Parathyroid adenoma (tissue), 2 donors: ENCODE measurements at regions not wholly inside any gene's neighbourhood (a gene's known extent, or its start where the extent isn't known, plus 50 kb on each side); places are given as distances from the start of the nearest gene placed in this dataset.
"Not testable (repeated sequence)": the region's sequence is repeated elsewhere in the genome, so short reads cannot be mapped to it uniquely, and the experiment has no call there.

Source experiments
- H2AFZ ChIP-seq: fragments of 300-600 bp; sonication (generic); one replicate; pipeline ENCODE4 v1.7.0; 2017; ENCODE audit warnings: antibody characterized with exemption, mild to moderate bottlenecking
- H3K27ac ChIP-seq: fragments of 300-600 bp; sonication (generic); one replicate; pipeline ENCODE4 v1.7.0; 2017
- H3K27me3 ChIP-seq: fragments of 300-600 bp; sonication (generic); one replicate; pipeline ENCODE4 v1.7.0; 2017; ENCODE audit warnings: low read length; ENCODE audit not compliant: control insufficient read depth, insufficient read depth
- H3K36me3 ChIP-seq: fragments of 300-600 bp; sonication (generic); one replicate; pipeline ENCODE4 v1.7.0; 2017; ENCODE audit warnings: low read length; ENCODE audit not compliant: control insufficient read depth, insufficient read depth
- H3K4me1 ChIP-seq: fragments of 300-600 bp; sonication (generic); one replicate; pipeline ENCODE4 v1.7.0; 2017; ENCODE audit warnings: control low read depth
- H3K4me2 ChIP-seq: fragments of 300-600 bp; sonication (generic); one replicate; pipeline ENCODE4 v1.7.0; 2017; ENCODE audit warnings: low read length
- H3K4me3 ChIP-seq: fragments of 300-600 bp; sonication (generic); one replicate; pipeline ENCODE4 v1.7.0; 2017; ENCODE audit warnings: low read depth, low read length
- H3K79me2 ChIP-seq: fragments of 300-600 bp; sonication (generic); one replicate; pipeline ENCODE4 v1.7.0; 2017; ENCODE audit warnings: control low read depth
- H3K9ac ChIP-seq: fragments of 300-600 bp; sonication (generic); one replicate; pipeline ENCODE4 v1.7.0; 2017; ENCODE audit warnings: mild to moderate bottlenecking
- H3K9me3 ChIP-seq: fragments of 300-600 bp; sonication (generic); one replicate; pipeline ENCODE4 v1.7.0; 2017; ENCODE audit warnings: low read length; ENCODE audit not compliant: control insufficient read depth
- CTCF ChIP-seq: fragments of 300-600 bp; sonication (generic); IDR thresholded peaks from one replicate; pipeline ENCODE4 v1.7.0; 2017; ENCODE audit warnings: antibody characterized with exemption, mild to moderate bottlenecking
- donor health status: primary hyperparathyroidism.

DNA sequence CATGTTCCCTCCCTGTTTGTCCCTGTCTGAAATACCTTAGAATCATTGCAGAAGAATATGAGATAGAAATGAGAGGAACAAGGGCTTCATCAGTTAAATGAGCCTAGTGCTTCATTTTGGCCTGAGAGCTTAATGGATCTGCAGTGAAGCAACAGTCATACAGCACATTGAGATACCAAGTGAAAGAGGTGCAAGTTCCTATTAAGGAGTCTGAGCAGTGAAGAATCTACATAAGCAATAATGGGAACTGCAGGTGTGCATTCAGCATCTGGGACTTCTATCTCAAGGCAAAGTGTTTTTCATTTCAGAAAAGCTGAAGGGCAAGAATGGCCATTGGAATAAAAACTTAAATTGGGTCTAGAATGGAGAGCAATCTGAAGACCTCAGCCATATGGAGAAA is 323.2 kb upstream of the SLC39A10 start:
- Histone ChIP-seq H3K9ac (no peak overlapping the region), H3K4me3 (no peak overlapping the region), H3K79me2 (no peaks in the 10 kb centered on the region), H2AFZ (no peak overlapping the region), H3K4me1 (no peaks in the 10 kb centered on the region), H3K4me2 (no peak overlapping the region), H3K27me3 (no peaks in the 10 kb centered on the region), H3K27ac (no peak overlapping the region), H3K36me3 (no peaks in the 10 kb centered on the region), H3K9me3 (no peaks in the 10 kb centered on the region)
- TF ChIP-seq CTCF = no peak

GRCh38 chr2:195331966-195332365 is 325.1 kb upstream of the SLC39A10 start:
- H3K27ac ChIP-seq = no peak overlapping the region
- H3K9me3 ChIP-seq = no peaks in the 10 kb centered on the region
- H3K9ac ChIP-seq = no peak overlapping the region
- no peaks in the 10 kb centered on the region for H3K79me2 ChIP-seq
- no peaks in the 10 kb centered on the region for H3K36me3 ChIP-seq
- no peak overlapping the region for H2AFZ ChIP-seq
- H3K4me1 ChIP-seq = no peaks in the 10 kb centered on the region
- H3K27me3 ChIP-seq = no peaks in the 10 kb centered on the region
- H3K4me3 ChIP-seq = no peak overlapping the region
- TF ChIP-seq CTCF = no peak
- H3K4me2 ChIP-seq = no peak overlapping the region

DNA sequence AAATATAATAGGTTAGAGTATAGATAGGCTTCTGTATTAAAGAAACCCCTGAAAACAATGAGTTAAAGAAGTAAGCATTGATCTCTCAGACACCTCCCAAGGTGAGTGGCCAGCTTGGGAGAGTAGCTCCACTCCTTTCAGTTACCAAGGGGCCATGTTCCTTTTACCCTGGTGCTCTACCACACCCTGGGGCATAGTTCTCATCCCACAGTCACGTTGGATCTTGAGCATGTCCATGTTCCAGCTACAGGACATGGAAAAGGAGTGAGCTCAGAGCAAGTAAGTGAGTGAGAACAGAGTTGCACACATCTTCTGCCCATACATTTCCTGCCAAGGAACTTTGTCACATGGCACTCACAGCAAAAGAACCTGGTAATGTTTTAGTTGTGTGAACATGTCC is 325.9 kb upstream of the SLC39A10 start:
- Histone ChIP-seq H3K4me2 (no peak overlapping the region), H3K27me3 (no peaks in the 10 kb centered on the region), H3K79me2 (no peaks in the 10 kb centered on the region), H3K4me3 (no peak overlapping the region), H3K4me1 (no peaks in the 10 kb centered on the region), H3K27ac (no peak overlapping the region), H3K36me3 (no peaks in the 10 kb centered on the region), H3K9ac (no peak overlapping the region), H3K9me3 (no peaks in the 10 kb centered on the region), H2AFZ (no peak overlapping the region)
- no peak for TF ChIP-seq CTCF

GRCh38 chr2:195330513-195330956 is 326.5 kb upstream of the SLC39A10 start:
- no peak overlapping the region for H3K9ac ChIP-seq
- no peak overlapping the region for H3K4me3 ChIP-seq
- H3K4me2 ChIP-seq = no peak overlapping the region
- no peaks in the 10 kb centered on the region for H3K27me3 ChIP-seq
- no peaks in the 10 kb centered on the region for H3K4me1 ChIP-seq
- H3K9me3 ChIP-seq = no peaks in the 10 kb centered on the region
- no peaks in the 10 kb centered on the region for H3K36me3 ChIP-seq
- H2AFZ ChIP-seq = no peak overlapping the region
- TF ChIP-seq CTCF = no peak
- no peak overlapping the region for H3K27ac ChIP-seq
- H3K79me2 ChIP-seq = no peaks in the 10 kb centered on the region

DNA sequence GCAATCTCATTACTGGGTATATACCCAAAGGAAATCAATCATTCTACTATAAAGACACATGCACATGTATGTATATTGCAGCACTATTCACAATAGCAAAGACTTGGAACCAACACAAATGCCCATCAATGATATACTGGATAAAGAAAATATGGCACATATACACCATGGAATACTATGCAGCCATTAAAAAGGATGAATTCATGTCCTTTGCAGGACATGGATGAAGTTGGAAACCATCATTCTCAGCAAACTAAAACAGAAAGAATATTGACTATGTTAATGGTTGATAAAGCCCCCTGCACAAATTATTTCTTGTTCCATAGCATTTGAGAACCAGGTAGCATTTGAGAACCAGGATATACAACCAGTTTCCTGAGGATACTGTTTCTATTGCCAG is 327.2 kb upstream of the SLC39A10 start:
- not testable (repeated sequence) for H3K4me1 ChIP-seq, H2AFZ ChIP-seq, H3K27me3 ChIP-seq, H3K79me2 ChIP-seq, H3K36me3 ChIP-seq, H3K9ac ChIP-seq, H3K4me3 ChIP-seq, H3K4me2 ChIP-seq, H3K27ac ChIP-seq, H3K9me3 ChIP-seq
